Urinary bladder (tissue), 3 donors: ENCODE measurements at regions not wholly inside any gene's neighbourhood (a gene's known extent, or its start where the extent isn't known, plus 50 kb on each side); places are given as distances from the start of the nearest gene placed in this dataset.

Experiments used
- DNase-seq: peaks from one replicate; pipeline ENCODE4 v3.0.0-alpha.2; 2015; ENCODE audit errors: extremely low spot score
- H3K27ac ChIP-seq: one replicate; pipeline ENCODE4 v1.5.1; 2013; ENCODE audit warnings: low read depth, mild to moderate bottlenecking, moderate library complexity
- H3K36me3 ChIP-seq: one replicate; pipeline ENCODE4 v1.6.1; 2013; ENCODE audit warnings: mild to moderate bottlenecking, moderate library complexity; ENCODE audit not compliant: insufficient read depth
- H3K4me1 ChIP-seq: one replicate; pipeline ENCODE4 v1.6.1; 2013; ENCODE audit warnings: mild to moderate bottlenecking, moderate library complexity; ENCODE audit not compliant: insufficient read depth
- H3K4me3 ChIP-seq: one replicate; pipeline ENCODE4 v1.5.1; 2013; ENCODE audit warnings: low read depth, low read length
- WGBS: extraction: QIAGEN DNeasy Blood & Tissue Kit; methylation state at CpG from one replicate; pipeline ENCODE4 v1.1.7; 2013; 5-methylcytosine and 5-hydroxymethylcytosine counted together
- donor health status: healthy with polysubstance abuse.
- donor health status: healthy.

DNA sequence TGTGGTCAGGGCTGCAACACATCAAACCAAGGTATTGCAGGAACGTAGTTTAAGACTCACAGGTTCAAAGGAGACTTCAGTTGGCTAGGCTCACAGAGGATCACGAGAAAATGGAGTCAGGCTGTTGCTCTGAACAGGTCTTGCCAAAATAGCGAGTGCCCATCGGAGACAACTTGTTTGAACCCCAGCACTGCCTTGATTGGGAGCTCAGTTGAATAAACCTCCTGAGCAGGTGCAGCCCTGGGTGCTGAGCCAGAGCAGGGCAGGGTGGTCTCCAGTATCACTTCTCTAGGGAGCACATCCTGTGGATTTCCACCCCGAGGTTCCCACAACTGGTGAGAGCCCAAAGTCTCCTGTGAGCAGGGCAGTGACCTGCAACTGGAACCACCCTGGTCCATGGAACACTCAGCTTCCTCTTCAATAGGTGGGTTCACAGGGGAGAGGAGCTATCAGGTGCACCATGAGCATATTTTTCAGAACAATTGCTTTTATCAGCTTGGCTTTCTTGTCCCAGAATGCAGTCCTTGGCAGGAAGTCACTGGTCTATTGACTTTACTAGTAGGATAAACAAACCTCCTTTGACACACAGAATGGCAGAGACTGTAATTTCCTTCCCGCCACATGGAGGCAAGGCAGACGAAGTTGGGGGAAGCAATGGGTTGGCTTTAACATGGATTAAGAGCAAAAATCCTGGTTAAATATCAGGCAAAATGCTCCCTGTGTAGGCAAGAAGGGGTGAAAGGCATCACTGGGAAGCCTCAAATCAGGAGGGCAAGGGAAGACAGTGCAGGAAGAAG lies 267.7 kb upstream of the FOXQ1 start:
- DNase-seq = no peak
- no peak overlapping the region for H3K27ac ChIP-seq
- peaks cover 1% of the 10 kb centered on the region for H3K4me1 ChIP-seq
- H3K36me3 ChIP-seq = no peaks in the 10 kb centered on the region
- H3K4me3 ChIP-seq = no peak overlapping the region
- 80% methylated on average over 7 of the region's 7 CpGs for WGBS

DNA sequence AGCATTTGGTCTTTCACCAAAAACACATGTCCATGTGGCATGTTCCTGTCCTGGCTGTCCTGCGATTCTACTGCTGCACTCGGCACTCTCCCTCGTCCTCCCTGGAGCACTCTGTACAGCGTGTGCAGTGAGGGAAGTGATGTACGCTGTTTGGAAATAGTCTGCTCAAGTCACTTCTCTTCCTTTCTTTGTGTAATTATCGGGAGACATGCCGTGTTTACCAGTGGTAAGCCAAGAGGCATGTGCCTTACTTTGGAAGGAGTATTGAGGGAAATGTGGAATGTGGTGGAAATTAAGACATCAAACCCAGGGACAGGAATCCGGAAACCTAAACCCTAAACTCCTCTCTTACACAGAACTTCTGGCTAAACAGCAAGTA lies 268.5 kb upstream of the FOXQ1 start:
- no peaks in the 10 kb centered on the region for H3K36me3 ChIP-seq
- 69% methylated on average over 8 of the region's 8 CpGs for WGBS
- DNase-seq = no peak
- H3K27ac ChIP-seq = no peak overlapping the region
- peaks cover 1% of the 10 kb centered on the region for H3K4me1 ChIP-seq
- no peak overlapping the region for H3K4me3 ChIP-seq

DNA sequence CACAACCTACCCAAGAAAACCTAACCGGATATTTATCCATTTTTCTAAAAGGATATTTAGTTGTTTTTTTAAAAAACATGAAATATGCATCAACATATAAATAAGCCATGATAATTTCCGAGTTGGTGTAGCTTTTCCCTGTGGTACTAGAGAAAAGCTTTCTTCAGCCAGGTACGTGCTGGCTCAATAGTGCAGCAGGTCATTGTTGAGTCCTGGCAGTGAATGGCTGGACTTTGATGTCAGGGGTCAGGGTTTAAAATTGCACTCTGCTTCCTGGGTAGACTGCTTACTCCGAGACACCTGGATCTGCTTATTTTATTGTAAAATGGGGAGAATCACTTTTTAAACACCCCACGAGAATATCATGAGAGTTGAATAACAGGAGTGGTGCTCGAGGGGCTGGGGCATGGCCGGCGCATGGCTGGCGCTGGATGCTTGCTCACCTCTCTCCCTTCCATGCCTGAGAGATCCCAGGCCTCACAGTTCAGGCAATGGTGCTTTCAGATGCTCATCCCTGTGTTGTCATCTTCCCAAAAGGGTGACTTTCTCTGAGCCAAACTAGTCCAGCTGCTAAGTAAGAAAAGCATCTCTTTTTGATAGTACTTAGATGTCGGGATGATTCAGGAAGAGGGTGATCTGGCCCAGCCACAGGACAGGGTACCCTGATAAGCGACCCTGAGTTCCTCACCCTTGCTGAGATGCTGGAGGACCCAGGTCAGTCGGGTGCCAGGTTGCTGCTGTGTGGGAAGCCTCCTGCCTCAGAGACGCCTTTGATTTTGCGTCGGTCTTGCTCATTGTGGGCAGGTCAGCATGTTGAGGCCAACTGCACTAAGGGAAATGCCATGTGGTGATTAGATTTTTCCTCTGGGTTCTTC lies 269.1 kb upstream of the FOXQ1 start:
- no peak for DNase-seq
- Histone ChIP-seq H3K4me1 (peaks cover 1% of the 10 kb centered on the region), H3K36me3 (no peaks in the 10 kb centered on the region), H3K4me3 (no peak overlapping the region), H3K27ac (no peak overlapping the region)
- 86% methylated on average over 15 of the region's 15 CpGs for WGBS

DNA sequence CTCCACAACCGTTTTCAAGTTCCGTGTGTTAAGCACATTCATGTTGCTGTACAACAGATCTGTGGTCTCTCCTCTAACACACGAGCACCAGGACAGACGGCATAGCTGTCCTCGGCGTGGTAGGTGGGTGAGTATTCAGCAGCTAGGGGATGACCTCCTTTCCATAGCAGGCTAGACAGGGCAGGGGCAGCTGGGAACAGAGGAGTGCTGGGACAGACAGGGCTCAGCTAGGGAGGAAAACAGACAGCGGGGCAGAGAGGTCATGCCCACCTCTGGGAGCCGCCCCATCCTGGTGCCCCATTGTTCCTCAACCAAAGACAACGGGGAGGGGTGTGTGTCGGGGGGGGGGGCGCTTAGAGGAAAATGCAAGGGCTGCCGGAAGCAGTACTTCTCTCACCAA lies 271.5 kb upstream of the FOXQ1 start:
- no peak for DNase-seq
- Histone ChIP-seq H3K27ac (no peak overlapping the region), H3K4me1 (peaks cover 1% of the 10 kb centered on the region), H3K4me3 (no peak overlapping the region), H3K36me3 (no peaks in the 10 kb centered on the region)
- 75% methylated on average over 12 of the region's 12 CpGs for WGBS

DNA sequence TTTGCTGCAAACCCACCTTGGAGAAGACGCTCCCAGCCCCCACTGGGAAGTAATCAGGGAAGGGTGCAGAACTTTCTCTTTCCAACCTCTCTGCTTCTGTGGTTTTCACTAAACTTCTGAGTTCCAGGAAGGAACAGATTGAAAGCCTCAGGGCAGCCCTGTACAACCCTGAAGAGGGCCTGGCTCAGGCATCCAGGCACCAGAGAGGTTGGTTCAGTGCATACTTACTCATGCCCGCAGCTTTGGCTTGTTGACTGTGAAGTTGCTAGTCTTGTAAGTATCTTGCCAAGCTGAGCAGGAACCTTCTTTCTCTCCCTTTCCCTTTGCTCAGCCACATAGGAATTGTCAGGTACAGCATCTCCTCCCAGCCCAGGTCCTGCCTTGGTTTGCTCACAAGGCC lies 272.2 kb upstream of the FOXQ1 start:
- WGBS = 90% methylated on average over 2 of the region's 2 CpGs
- no peak for DNase-seq
- Histone ChIP-seq H3K27ac (no peak overlapping the region), H3K4me1 (peaks cover 1% of the 10 kb centered on the region), H3K4me3 (no peak overlapping the region), H3K36me3 (no peaks in the 10 kb centered on the region)

DNA sequence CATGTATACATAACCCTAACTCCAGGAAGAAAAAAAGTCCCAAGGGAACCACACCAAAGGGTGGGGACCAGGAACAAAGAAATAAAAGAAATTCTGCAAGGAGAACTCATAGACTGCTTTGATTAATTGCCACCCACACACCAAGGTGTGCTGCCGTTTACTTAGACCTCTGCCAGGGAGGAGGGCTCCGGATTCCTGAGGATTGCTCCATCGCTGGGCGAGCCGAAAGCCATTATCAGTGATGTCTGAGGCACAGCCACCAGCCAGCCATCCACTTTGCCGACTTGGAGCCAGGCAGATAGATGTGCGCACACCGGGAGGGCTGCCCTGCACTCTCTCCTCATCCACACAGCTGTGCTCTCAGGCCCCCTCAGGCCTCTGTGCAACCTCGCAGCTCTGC lies 272.7 kb upstream of the FOXQ1 start:
- Histone ChIP-seq H3K4me1 (peaks cover 1% of the 10 kb centered on the region), H3K4me3 (no peak overlapping the region), H3K27ac (peak overlapping the region; percentile 19), H3K36me3 (no peaks in the 10 kb centered on the region)
- DNase-seq = no peak
- WGBS = 78% methylated on average over 9 of the region's 9 CpGs

DNA sequence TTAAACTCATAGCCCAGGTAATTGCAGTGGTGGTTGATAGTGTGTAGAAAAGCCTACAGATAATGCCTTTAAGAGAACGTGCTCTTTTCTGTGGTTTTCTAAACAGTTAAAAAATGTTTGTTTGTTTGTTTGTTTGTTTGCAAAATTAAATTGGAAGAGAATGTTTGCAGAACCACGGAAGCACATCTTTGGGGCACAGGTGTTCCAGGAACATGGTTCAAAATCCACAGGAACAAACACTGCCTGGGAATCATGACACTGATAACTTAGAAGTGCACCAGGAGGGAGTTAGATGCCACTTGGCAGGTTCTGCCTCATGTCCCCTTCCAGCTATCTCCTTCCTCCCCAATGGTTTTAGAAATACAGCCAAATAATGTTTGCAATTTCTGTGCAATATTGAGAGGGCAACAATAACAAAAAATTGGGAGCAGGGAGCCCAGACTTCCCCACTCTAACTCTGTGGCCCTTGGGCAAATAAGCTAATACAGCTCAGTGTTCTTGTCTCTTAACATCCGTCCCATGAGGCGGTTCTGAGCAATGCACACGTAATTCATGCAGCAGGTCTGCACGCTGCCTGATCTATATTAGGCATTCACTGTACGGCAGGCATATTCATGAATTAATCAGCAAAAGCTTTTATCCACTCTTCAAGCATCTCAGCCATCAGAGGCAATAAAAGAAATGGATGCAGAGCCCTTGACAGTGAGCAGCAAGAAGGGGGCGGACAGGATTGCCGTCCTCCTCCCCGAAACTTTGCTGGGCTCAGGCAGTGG lies 274.3 kb upstream of the FOXQ1 start:
- DNase-seq = no peak
- Histone ChIP-seq H3K27ac (no peak overlapping the region), H3K36me3 (no peaks in the 10 kb centered on the region), H3K4me3 (no peak overlapping the region), H3K4me1 (peaks cover 1% of the 10 kb centered on the region)
- WGBS = 84% methylated on average over 10 of the region's 10 CpGs

DNA sequence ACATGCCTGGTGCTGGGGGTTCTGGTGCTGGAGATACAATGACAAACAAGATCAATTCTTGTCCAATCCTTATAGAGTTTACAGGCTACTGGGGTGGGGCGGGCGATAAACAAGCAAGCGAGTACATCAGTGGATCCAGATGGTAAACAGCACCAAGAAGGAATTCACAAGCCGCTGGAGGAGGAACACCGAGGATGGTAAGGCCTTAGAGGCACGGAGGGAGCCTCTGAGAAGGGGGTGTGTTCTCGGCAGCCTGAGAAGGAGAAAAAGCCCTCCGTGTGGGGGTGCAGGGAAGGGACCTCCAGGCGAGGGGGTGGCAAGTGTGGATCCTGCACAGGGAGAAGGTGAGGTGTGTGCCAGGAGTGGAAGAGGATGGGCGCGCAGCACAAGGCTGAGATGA lies 276.5 kb upstream of the FOXQ1 start:
- peak overlapping the region; percentile 48 for H3K27ac ChIP-seq
- H3K4me1 ChIP-seq = peaks cover 1% of the 10 kb centered on the region
- DNase-seq = no peak
- H3K36me3 ChIP-seq = no peaks in the 10 kb centered on the region
- H3K4me3 ChIP-seq = no peak overlapping the region
- WGBS = 57% methylated on average over 11 of the region's 11 CpGs

DNA sequence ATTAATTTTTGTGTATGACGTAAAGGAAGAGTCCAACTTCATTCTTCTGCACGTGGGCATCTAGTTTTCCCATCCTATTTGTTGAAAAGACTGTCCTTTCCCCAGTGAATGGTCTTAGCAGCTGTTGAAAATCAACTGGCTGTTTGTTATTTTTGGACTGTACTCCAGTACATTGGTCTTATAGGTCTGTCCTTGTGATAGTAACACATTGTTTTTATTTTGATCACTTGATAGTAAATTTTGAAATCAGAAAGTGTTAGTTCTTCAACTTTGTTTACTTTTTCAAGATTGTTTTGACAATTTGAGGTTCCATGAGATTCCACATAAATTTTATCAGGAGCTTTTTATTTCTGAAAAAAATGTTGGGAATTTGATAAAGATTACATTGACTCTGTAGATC lies 280.2 kb upstream of the FOXQ1 start:
- H3K4me1 ChIP-seq = no peaks in the 10 kb centered on the region
- no peak for DNase-seq
- WGBS = 73% methylated on average over 2 of the region's 2 CpGs
- no peaks in the 10 kb centered on the region for H3K36me3 ChIP-seq
- H3K4me3 ChIP-seq = no peak overlapping the region
- H3K27ac ChIP-seq = no peak overlapping the region

DNA sequence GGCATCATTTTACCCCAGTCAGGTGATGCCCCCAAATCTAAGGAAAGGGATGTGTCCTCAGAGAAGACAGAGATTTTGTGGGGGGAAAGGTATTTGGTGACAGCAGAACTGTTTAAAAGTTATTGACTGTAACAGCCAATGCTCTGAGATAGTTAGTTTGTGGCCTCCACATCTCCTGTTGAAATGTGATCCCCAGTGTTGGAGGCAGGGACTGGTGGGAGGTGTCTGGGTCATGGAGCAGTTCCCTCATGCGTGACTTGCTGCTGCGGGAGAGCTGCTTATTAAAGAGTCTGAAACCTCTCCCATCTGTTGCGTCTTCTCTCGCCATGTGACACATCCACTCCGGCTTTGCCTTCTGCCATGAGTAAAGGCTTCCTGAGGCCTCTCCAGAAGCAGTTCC lies 282.8 kb upstream of the FOXQ1 start:
- WGBS = 76% methylated on average over 5 of the region's 5 CpGs
- no peaks in the 10 kb centered on the region for H3K36me3 ChIP-seq
- H3K4me1 ChIP-seq = no peaks in the 10 kb centered on the region

DNA sequence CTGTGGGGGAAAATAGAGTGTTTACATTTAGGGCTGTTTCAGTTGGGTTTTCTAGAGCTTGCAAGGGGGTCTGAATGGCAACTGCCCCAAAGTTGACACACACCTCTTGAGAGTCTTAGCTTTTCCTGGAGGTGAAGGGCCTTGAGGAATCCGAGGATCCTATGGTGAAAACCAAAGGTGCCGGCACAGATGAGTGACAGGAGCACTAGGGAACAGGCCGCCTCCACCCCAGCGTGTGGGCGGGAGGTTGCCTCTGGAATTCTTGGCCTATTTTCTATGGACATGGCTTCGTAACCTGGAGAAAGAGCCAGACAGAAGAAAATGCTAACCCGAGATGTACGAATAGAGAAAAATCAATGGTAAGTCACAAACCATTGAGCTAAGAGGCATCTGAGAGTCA lies 283.2 kb upstream of the FOXQ1 start:
- no peak for DNase-seq
- no peak overlapping the region for H3K27ac ChIP-seq
- no peaks in the 10 kb centered on the region for H3K4me1 ChIP-seq
- 95% methylated on average over 8 of the region's 8 CpGs for WGBS
- H3K36me3 ChIP-seq = no peaks in the 10 kb centered on the region
- H3K4me3 ChIP-seq = no peak overlapping the region

More for the DNA sequence above, 282.8 kb upstream of the FOXQ1 start:
- DNase-seq = no peak
- Histone ChIP-seq H3K27ac (no peak overlapping the region), H3K4me3 (no peak overlapping the region)

DNA sequence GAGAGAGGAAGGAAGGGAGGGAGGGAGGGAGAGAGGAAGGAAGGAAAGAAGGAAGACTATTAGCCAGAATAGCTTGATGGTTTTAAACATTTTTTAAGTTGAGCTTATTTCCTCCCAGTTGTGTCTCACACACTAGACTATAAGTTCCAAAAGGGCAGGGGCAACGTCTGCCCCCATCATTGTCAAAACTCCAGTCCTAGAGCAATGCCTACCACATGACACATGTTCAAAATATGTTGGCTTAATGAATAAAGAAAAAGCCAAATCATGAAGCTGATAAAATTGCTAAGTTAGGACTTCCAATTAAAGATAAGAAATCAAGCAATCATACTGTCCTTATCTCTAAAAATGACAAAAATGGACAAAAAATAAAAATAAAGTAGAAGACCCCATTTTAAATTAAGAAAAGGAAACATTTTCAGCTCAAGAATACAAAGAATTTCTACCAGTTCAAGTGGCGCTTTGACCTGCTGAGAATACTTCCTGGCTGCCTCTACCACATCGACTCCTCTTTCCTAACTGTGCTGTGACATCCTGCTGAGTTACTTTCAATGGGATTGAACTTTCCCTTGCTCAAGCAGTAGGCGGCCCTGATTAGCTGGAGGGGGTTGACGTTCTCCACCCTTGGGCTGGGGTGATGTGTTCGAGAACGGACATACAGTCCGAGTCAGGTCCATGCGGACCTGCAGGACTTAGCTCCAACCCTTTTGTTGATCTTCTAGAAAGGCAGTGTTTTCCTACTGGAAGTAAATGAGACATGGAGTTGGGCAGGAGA lies 283.9 kb upstream of the FOXQ1 start:
- H3K4me3 ChIP-seq = no peak overlapping the region
- DNase-seq = no peak
- 78% methylated on average over 9 of the region's 9 CpGs for WGBS

More for the DNA sequence above, 283.9 kb upstream of the FOXQ1 start:
- Histone ChIP-seq H3K36me3 (no peaks in the 10 kb centered on the region), H3K27ac (no peak overlapping the region), H3K4me1 (no peaks in the 10 kb centered on the region)
